Naive thymus-derived CD4-positive, alpha-beta T cell (primary cell): ENCODE measurements at regions not wholly inside any gene's neighbourhood (a gene's known extent, or its start where the extent isn't known, plus 50 kb on each side); places are given as distances from the start of the nearest gene placed in this dataset.

ENCODE experiments used
- ATAC-seq: fragments of 150-1000 bp; cut with Tn5 transposase; 2 replicates; pipeline ENCODE4 v1.10.0; 2021; ENCODE audit warnings: mild to moderate bottlenecking, moderate library complexity
- CTCF ChIA-PET: fragments of 350-600 bp; sonication (Branson Sonifier 250); formaldehyde crosslinking; loops from one replicate; lab custom pipeline; 2021; ENCODE audit warnings: antibody characterized with exemption; lab: Charles Lee
- POLR2A ChIA-PET: fragments of 350-600 bp; sonication (Branson Sonifier 250); formaldehyde crosslinking; loops from one replicate; lab custom pipeline; 2021; ENCODE audit warnings: antibody characterized with exemption, inconsistent platforms; lab: Charles Lee
- DNase-seq, 9 donors: peaks; one replicate each; pipeline versions ENCODE4 v3.0.0 to v3.0.0-alpha.2; 2020 to 2022; ENCODE audit warnings: mixed read lengths in 1 of 9
- H3K27ac ChIP-seq: one replicate; pipeline ENCODE4 v1.7.0; 2013; ENCODE audit warnings: mild to moderate bottlenecking, low read depth, low read length, moderate library complexity
- H3K27me3 ChIP-seq, 2 donors: one replicate each; pipeline ENCODE4 v1.7.0; 2013; ENCODE audit warnings: low read length in 2 of 2, mild to moderate bottlenecking in 2 of 2, moderate library complexity in 2 of 2; ENCODE audit not compliant: control insufficient read depth in 2 of 2, insufficient read depth in 2 of 2
- H3K36me3 ChIP-seq, 3 experiments: 1 replicate in 2 of 3; 2 replicates in 1 of 3; pipeline ENCODE4 v1.7.0; 2013; ENCODE audit warnings: low read length in 3 of 3, mild to moderate bottlenecking in 3 of 3, moderate library complexity in 1 of 3; ENCODE audit not compliant: insufficient read depth in 3 of 3, control insufficient read depth in 2 of 3
- H3K4me1 ChIP-seq, 2 donors: one replicate each; pipeline ENCODE4 v1.7.0; 2013; ENCODE audit warnings: low read length in 2 of 2, mild to moderate bottlenecking in 2 of 2, moderate library complexity in 1 of 2; ENCODE audit not compliant: control insufficient read depth in 2 of 2, insufficient read depth in 2 of 2
- H3K4me3 ChIP-seq: 2 replicates; pipeline ENCODE4 v1.7.0; 2013; ENCODE audit warnings: mild to moderate bottlenecking, low read length
- H3K9me3 ChIP-seq, 3 experiments: 1 replicate in 2 of 3; 2 replicates in 1 of 3; pipeline ENCODE4 v1.7.0; 2013; ENCODE audit warnings: low read length in 3 of 3; ENCODE audit not compliant: control insufficient read depth in 2 of 3
- H3K27ac Mint-ChIP-seq, 9 donors: one replicate each; pipeline ENCODE4 v1.8.0; 2020 to 2022; ENCODE audit warnings: mixed read lengths in 9 of 9, mild to moderate bottlenecking in 8 of 9, moderate library complexity in 5 of 9, inconsistent platforms in 2 of 9
- H3K27me3 Mint-ChIP-seq, 5 donors: one replicate each; pipeline ENCODE4 v1.8.0; 2021 to 2022; ENCODE audit warnings: mixed read lengths in 5 of 5, mild to moderate bottlenecking in 1 of 5
- H3K36me3 Mint-ChIP-seq, 5 donors: one replicate each; pipeline ENCODE4 v1.8.0; 2020 to 2022; ENCODE audit warnings: mixed read lengths in 5 of 5, mild to moderate bottlenecking in 3 of 5, inconsistent platforms in 1 of 5
- H3K4me1 Mint-ChIP-seq, 7 donors: one replicate each; pipeline ENCODE4 v1.8.0; 2020 to 2022; ENCODE audit warnings: mixed read lengths in 7 of 7, mild to moderate bottlenecking in 3 of 7, inconsistent platforms in 1 of 7
- H3K4me3 Mint-ChIP-seq, 10 donors: one replicate each; pipeline ENCODE4 v1.8.0; 2020 to 2022; ENCODE audit warnings: mild to moderate bottlenecking in 10 of 10, mixed read lengths in 10 of 10, moderate library complexity in 6 of 10, inconsistent platforms in 2 of 10
- H3K9me3 Mint-ChIP-seq, 11 donors: one replicate each; pipeline ENCODE4 v1.8.0; 2020 to 2022; ENCODE audit warnings: mixed read lengths in 11 of 11, mild to moderate bottlenecking in 4 of 11, inconsistent platforms in 1 of 11, moderate library complexity in 1 of 11
- intact Hi-C, 2 donors: fragments of 100-400 bp; cut with micrococcal nuclease; formaldehyde crosslinking; loops; one replicate each; pipeline ENCODE4 v1.15.1; 2023

- no peaks in the 10 kb centered on the region for H3K36me3 ChIP-seq
- no peaks in the 10 kb centered on the region for H3K27me3 ChIP-seq
- H3K9me3 ChIP-seq, result no peaks in the 10 kb centered on the region
- DNase-seq, result no peak
- no peak overlapping the region for H3K27ac Mint-ChIP-seq
- no peaks in the 10 kb centered on the region for H3K4me1 Mint-ChIP-seq
- H3K9me3 Mint-ChIP-seq, result peaks cover 0 to 5% (median 0%) of the 10 kb centered on the region in 11 donors
- ChIA-PET POLR2A (no interaction called here), CTCF (no interaction called here)
- no peaks in the 10 kb centered on the region for H3K4me1 ChIP-seq
- intact Hi-C loops, result no loop called here
- no peaks in the 10 kb centered on the region for H3K36me3 Mint-ChIP-seq
- no peak overlapping the region for H3K27ac ChIP-seq
- H3K27me3 Mint-ChIP-seq, result peaks cover 0 to 15% (median 0%) of the 10 kb centered on the region in 5 donors
- H3K4me3 Mint-ChIP-seq, result no peak overlapping the region
- ATAC-seq, result no peak
- no peak overlapping the region for H3K4me3 ChIP-seq
Observed at GRCh38 chr6:141364232-141364631, 768.5 kb upstream of the GJE1 start.

DNA sequence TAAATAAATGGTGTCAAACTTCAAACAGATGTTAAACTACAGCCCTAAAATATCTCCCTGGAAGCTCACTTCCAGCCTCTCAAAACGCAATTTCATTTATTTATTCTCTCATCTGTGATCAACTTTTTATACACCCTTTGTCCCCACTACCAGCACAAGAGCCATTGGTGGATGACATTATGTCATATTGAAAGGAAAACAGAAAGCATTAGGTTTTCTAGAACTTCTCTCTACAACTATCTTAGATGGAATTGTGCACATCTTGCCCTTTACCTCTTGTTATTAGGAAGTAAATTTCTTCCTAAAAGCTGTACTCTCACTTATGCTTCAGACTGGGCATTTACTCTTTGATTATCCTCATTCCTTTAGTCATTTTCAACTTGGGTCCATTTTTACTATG is 771.2 kb upstream of the GJE1 start:
- ChIA-PET CTCF (no interaction called here), POLR2A (no interaction called here)
- H3K27ac ChIP-seq, result no peak overlapping the region
- H3K27me3 ChIP-seq, result no peaks in the 10 kb centered on the region
- intact Hi-C loops, result no loop called here
- H3K4me3 ChIP-seq, result no peak overlapping the region
- Mint-ChIP-seq H3K27me3 (peaks cover 0 to 15% (median 0%) of the 10 kb centered on the region in 5 donors), H3K9me3 (peaks cover 0 to 15% (median 0%) of the 10 kb centered on the region in 11 donors), H3K4me1 (no peaks in the 10 kb centered on the region), H3K36me3 (no peaks in the 10 kb centered on the region), H3K27ac (no peak overlapping the region), H3K4me3 (no peak overlapping the region)
- no peaks in the 10 kb centered on the region for H3K9me3 ChIP-seq
- H3K36me3 ChIP-seq, result no peaks in the 10 kb centered on the region
- ATAC-seq (no peak), DNase-seq (no peak)
- H3K4me1 ChIP-seq, result no peaks in the 10 kb centered on the region

- ChIA-PET CTCF (no interaction called here), POLR2A (no interaction called here)
- H3K27me3 Mint-ChIP-seq, result peaks cover 0 to 15% (median 0%) of the 10 kb centered on the region in 5 donors
- H3K9me3 Mint-ChIP-seq, result peaks cover 0 to 15% (median 0%) of the 10 kb centered on the region in 11 donors
- H3K36me3 ChIP-seq, result no peaks in the 10 kb centered on the region
- H3K27ac ChIP-seq, result no peak overlapping the region
- DNase-seq (no peak), ATAC-seq (no peak)
- H3K27me3 ChIP-seq, result no peaks in the 10 kb centered on the region
- no peaks in the 10 kb centered on the region for H3K36me3 Mint-ChIP-seq
- H3K27ac Mint-ChIP-seq, result no peak overlapping the region
- no peaks in the 10 kb centered on the region for H3K4me1 ChIP-seq
- H3K4me3 Mint-ChIP-seq, result no peak overlapping the region
- H3K4me1 Mint-ChIP-seq, result no peaks in the 10 kb centered on the region
- intact Hi-C loops, result no loop called here
- no peak overlapping the region for H3K4me3 ChIP-seq
- no peaks in the 10 kb centered on the region for H3K9me3 ChIP-seq
Observed at GRCh38 chr6:141359953-141360352, 772.8 kb upstream of the GJE1 start.

DNA sequence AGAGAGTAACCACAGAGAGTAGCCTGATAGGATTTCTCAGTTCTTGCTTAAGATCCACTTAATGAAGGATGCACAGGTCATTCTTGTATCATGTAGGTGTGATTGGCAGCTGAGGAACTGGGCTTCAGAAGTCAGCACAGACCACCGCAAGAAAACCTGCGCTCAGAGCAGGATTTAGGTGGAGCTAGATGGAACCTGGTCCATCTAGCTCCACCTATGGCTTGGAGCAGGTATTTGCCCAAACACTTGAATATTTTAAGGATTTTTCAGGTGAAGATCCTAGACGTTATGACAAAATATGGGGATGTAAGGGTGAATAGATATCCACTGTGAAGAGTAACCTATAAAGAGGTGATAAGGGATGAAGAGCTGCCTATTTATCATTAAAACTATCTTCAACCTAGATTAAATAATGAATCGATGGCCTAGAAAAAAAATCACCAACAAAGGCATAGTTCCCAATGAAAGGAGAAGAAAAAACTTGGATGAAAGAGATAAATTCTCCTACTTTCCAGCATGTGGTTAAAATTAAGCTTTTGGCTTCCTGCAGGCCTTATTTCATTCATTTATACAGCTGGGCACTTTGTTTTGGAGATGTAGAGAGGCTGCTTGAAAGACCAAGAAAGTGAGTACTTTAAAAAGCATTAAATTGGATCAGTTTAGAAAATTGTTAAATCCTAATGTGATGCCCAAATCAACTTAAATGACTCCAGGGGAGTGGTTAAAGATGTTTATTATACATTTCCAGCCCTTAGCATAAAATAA is 778.4 kb upstream of the GJE1 start:
- POLR2A ChIA-PET, result no interaction called here
- Mint-ChIP-seq H3K9me3 (peaks cover 0 to 15% (median 0%) of the 10 kb centered on the region in 11 donors), H3K27me3 (no peaks in the 10 kb centered on the region), H3K4me1 (no peaks in the 10 kb centered on the region), H3K4me3 (no peak overlapping the region), H3K27ac (no peak overlapping the region), H3K36me3 (no peaks in the 10 kb centered on the region)
- H3K27ac ChIP-seq, result no peak overlapping the region
- no peaks in the 10 kb centered on the region for H3K9me3 ChIP-seq
- no peaks in the 10 kb centered on the region for H3K27me3 ChIP-seq
- no peaks in the 10 kb centered on the region for H3K36me3 ChIP-seq
- DNase-seq (no peak), ATAC-seq (no peak)
- no peak overlapping the region for H3K4me3 ChIP-seq
- H3K4me1 ChIP-seq, result no peaks in the 10 kb centered on the region
- intact Hi-C loops, result no loop called here
- CTCF ChIA-PET, result no interaction called here

GRCh38 chr6:141351721-141352120 is 781.0 kb upstream of the GJE1 start:
- no peak overlapping the region for H3K4me3 Mint-ChIP-seq

GRCh38 chr6:141349710-141350109 is 783.0 kb upstream of the GJE1 start:
- H3K27ac Mint-ChIP-seq, result no peak overlapping the region
- H3K27me3 Mint-ChIP-seq, result peaks cover 0 to 2% (median 0%) of the 10 kb centered on the region in 5 donors
- no peaks in the 10 kb centered on the region for H3K27me3 ChIP-seq
- no peaks in the 10 kb centered on the region for H3K36me3 ChIP-seq
- peaks cover 0 to 2% (median 0%) of the 10 kb centered on the region in 11 donors for H3K9me3 Mint-ChIP-seq
- intact Hi-C loops, result no loop called here
- H3K4me3 ChIP-seq, result no peak overlapping the region
- no peaks in the 10 kb centered on the region for H3K4me1 Mint-ChIP-seq
- H3K27ac ChIP-seq, result no peak overlapping the region
- H3K4me3 Mint-ChIP-seq, result no peak overlapping the region
- H3K4me1 ChIP-seq, result no peaks in the 10 kb centered on the region
- no peaks in the 10 kb centered on the region for H3K9me3 ChIP-seq
- no peak for DNase-seq
- H3K36me3 Mint-ChIP-seq, result no peaks in the 10 kb centered on the region
- ChIA-PET CTCF (no interaction called here), POLR2A (no interaction called here)
- no peak for ATAC-seq

More at GRCh38 chr6:141351721-141352120, 781.0 kb upstream of the GJE1 start:
- Mint-ChIP-seq H3K36me3 (no peaks in the 10 kb centered on the region), H3K27ac (no peak overlapping the region), H3K9me3 (peaks cover 0 to 2% (median 0%) of the 10 kb centered on the region in 11 donors), H3K27me3 (no peaks in the 10 kb centered on the region), H3K4me1 (no peaks in the 10 kb centered on the region)
- ChIA-PET POLR2A (no interaction called here), CTCF (no interaction called here)
- Histone ChIP-seq H3K4me1 (no peaks in the 10 kb centered on the region), H3K27ac (no peak overlapping the region), H3K27me3 (no peaks in the 10 kb centered on the region), H3K36me3 (no peaks in the 10 kb centered on the region), H3K9me3 (no peaks in the 10 kb centered on the region), H3K4me3 (no peak overlapping the region)
- no peak for ATAC-seq
- intact Hi-C loops, result no loop called here
- DNase-seq, result no peak

DNA sequence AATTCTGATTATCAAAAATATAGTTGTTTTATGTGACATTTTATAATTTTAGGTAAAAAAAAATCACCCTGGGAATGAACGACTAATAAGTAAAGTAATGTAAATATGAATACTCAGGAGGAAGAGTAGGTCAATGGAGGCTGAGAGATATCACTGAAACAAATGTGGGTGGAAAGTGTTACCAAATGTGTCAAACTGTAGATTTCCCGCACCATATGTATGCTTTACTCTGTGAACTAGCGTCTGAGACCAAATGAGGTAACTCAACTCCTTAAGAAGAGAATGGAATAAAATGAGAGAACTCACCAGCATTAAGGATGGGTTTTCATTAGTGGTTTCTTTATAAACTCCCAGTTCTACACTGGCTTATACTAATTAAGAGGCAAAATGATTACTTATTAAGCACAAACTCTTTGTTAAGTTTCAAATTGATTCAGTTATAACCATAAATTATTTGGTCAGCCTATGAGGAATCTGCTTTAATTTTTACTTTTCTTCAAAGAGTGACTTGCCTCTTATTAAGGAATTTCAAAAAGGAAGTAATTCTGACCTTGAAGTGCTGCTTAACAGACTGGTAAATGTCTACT is 784.7 kb upstream of the GJE1 start:
- Mint-ChIP-seq H3K4me3 (no peak overlapping the region), H3K27ac (no peak overlapping the region), H3K4me1 (no peaks in the 10 kb centered on the region), H3K9me3 (peaks cover 0 to 2% (median 0%) of the 10 kb centered on the region in 11 donors), H3K27me3 (peaks cover 0 to 2% (median 0%) of the 10 kb centered on the region in 5 donors), H3K36me3 (no peaks in the 10 kb centered on the region)
- ChIA-PET POLR2A (no interaction called here), CTCF (interaction anchor here (0.7 kb wide), 1 partner anchor 9 kb away, joined by 3 read pairs; no protein-coding TSS in a partner anchor)
- no peaks in the 10 kb centered on the region for H3K36me3 ChIP-seq
- H3K4me3 ChIP-seq, result no peak overlapping the region
- H3K9me3 ChIP-seq, result no peaks in the 10 kb centered on the region
- no peaks in the 10 kb centered on the region for H3K4me1 ChIP-seq
- DNase-seq (no peak), ATAC-seq (no peak)
- no peaks in the 10 kb centered on the region for H3K27me3 ChIP-seq
- intact Hi-C loops, result no loop called here
- no peak overlapping the region for H3K27ac ChIP-seq
